Chondrocyte (in vitro differentiated cells): ENCODE measurements at regions not wholly inside any gene's neighbourhood (a gene's known extent, or its start where the extent isn't known, plus 50 kb on each side); places are given as distances from the start of the nearest gene placed in this dataset.

Source experiments
- DNase-seq: peaks from one replicate; pipeline ENCODE4 v3.0.0; 2021; ENCODE audit warnings: mixed read lengths, low spot score
- H3K27ac Mint-ChIP-seq: one replicate; pipeline ENCODE4 v1.8.0; 2021; ENCODE audit warnings: mild to moderate bottlenecking, moderate library complexity, mixed read lengths; ENCODE audit not compliant: unreplicated experiment
- H3K27me3 Mint-ChIP-seq: 2 replicates; pipeline ENCODE4 v1.8.0; 2021; ENCODE audit warnings: low read depth, mixed read lengths
- H3K36me3 Mint-ChIP-seq: 2 replicates; pipeline ENCODE4 v1.8.0; 2021; ENCODE audit warnings: low read depth, mixed read lengths
- H3K4me1 Mint-ChIP-seq: 2 replicates; pipeline ENCODE4 v1.8.0; 2021; ENCODE audit warnings: low read depth, mild to moderate bottlenecking, mixed read lengths
- H3K4me3 Mint-ChIP-seq: one replicate; pipeline ENCODE4 v1.8.0; 2021; ENCODE audit warnings: mild to moderate bottlenecking, moderate library complexity, mixed read lengths; ENCODE audit not compliant: unreplicated experiment
- H3K9me3 Mint-ChIP-seq: 2 replicates; pipeline ENCODE4 v1.8.0; 2021; ENCODE audit warnings: low read depth, mixed read lengths
- TF ChIP-seq, protein P1 (sequence below): fragments of 200-600 bp; sonication (generic); IDR thresholded peaks from 2 replicates; pipeline ENCODE4 v1.5.0; 2021; ENCODE audit warnings: antibody characterized with exemption, mild to moderate bottlenecking, moderate library complexity

DNA sequence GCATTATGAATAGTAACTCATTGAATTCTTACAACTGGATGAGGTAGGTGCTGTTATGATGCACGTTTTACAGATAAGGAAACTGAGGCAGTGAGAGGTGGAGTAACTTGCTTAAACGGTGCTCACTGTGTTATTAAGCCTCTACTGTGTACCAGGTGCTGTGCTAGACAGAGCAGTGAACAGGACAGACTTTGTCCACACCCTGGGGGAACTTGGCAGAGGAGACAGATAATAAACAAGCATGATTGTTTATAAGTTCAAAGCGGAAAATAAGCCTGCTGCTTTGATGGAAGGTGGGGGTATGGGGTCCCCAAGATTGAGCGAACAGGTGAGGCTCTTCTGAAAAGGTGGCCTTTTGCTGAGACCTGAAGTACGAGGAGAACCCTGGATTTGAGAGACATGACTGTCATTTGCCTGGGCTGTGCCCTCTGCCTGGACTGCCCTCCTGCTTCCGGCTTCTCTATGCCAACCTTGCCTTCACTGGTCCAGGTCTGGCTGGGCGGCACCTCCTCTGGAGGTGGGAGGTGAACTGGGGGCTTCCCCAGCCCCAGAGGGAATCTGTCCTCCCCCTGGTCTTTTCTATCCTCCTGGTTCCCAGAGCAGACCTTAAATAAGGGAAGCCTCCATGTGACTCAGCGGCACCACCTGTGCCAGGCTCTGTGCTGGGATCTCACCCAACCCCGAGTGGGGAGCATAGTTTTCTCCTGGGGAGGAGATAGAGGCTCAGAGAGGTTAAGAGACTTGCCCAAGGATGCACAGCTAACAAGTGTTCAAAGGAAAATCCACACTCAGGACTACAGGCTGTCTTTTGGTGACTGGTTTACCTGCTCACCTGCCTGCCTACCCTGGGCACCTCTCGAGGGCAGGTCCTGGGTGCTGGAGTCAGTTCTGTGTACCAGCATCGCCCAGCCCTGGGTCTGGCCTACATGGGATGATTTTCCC is 59.1 kb downstream of the CEBPB start:
- H3K4me1 Mint-ChIP-seq: peaks cover 12% of the 10 kb centered on the region
- H3K27ac Mint-ChIP-seq: no peak overlapping the region
- TF ChIP-seq, protein P1, sequence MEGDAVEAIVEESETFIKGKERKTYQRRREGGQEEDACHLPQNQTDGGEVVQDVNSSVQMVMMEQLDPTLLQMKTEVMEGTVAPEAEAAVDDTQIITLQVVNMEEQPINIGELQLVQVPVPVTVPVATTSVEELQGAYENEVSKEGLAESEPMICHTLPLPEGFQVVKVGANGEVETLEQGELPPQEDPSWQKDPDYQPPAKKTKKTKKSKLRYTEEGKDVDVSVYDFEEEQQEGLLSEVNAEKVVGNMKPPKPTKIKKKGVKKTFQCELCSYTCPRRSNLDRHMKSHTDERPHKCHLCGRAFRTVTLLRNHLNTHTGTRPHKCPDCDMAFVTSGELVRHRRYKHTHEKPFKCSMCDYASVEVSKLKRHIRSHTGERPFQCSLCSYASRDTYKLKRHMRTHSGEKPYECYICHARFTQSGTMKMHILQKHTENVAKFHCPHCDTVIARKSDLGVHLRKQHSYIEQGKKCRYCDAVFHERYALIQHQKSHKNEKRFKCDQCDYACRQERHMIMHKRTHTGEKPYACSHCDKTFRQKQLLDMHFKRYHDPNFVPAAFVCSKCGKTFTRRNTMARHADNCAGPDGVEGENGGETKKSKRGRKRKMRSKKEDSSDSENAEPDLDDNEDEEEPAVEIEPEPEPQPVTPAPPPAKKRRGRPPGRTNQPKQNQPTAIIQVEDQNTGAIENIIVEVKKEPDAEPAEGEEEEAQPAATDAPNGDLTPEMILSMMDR: no peak
- DNase-seq: no peak
- H3K36me3 Mint-ChIP-seq: no peaks in the 10 kb centered on the region
- H3K4me3 Mint-ChIP-seq: no peak overlapping the region
- H3K9me3 Mint-ChIP-seq: no peaks in the 10 kb centered on the region
- H3K27me3 Mint-ChIP-seq: no peaks in the 10 kb centered on the region

DNA sequence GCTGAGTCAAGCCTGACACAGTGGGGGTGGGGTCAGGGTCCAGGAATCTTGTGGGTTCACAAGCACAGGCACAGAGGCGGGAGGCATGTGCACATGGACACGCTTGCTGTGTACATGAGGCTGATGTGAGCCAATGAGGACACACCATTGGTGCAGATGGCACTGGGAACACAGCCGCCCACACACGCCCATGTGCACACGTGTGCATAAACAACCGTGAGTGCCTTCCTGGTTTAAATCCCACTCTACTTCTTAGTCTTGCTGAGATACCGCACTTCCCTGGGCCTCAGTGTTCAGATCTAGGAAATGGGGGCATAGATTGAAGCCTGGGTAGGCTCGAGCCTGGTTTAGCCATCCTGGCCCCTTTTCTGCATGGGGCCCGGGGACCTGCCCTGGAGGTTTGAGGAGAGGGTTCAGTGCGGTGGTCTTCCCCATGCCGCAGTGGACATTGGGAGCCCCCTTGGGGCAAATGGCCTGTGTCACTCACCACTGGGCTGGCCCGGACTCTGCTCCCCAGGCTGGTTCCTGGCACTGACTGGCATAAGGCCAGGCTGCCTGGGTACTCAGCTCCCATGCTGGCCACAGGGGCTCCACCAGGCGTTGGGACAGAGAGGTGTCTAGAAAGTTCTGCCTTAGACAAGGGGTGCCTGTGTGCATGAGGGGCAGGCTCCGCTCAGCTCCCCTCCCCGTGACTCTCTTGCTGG is 60.2 kb downstream of the CEBPB start:
- no peak overlapping the region for H3K4me3 Mint-ChIP-seq
- peaks cover 4% of the 10 kb centered on the region for H3K4me1 Mint-ChIP-seq
- no peak for DNase-seq
- H3K27ac Mint-ChIP-seq: no peak overlapping the region
- TF ChIP-seq, protein P1: no peak
- H3K36me3 Mint-ChIP-seq: no peaks in the 10 kb centered on the region
- no peaks in the 10 kb centered on the region for H3K27me3 Mint-ChIP-seq
- H3K9me3 Mint-ChIP-seq: no peaks in the 10 kb centered on the region

DNA sequence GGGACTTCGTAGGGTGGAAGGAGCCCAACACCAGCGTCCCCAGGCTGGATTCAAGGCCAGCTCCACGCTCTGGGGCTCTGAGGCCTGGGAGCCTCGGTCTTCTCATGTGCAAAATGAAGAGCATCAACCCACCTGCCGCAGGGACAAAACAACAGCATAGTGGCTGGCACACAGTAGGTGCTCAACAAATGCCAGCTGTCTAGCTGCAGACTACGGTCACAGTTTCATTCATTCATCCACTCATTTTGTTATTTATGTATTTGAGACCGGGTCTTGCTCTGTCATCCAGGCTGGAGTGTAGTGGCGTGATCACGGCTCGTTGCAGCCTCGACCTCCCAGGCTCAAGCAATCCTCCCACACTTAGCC is 60.7 kb downstream of the CEBPB start:
- DNase-seq: no peak
- Mint-ChIP-seq H3K36me3 (no peaks in the 10 kb centered on the region), H3K9me3 (no peaks in the 10 kb centered on the region), H3K27ac (no peak overlapping the region), H3K4me3 (no peak overlapping the region), H3K4me1 (peaks cover 4% of the 10 kb centered on the region), H3K27me3 (no peaks in the 10 kb centered on the region)
- TF ChIP-seq, protein P1: no peak

DNA sequence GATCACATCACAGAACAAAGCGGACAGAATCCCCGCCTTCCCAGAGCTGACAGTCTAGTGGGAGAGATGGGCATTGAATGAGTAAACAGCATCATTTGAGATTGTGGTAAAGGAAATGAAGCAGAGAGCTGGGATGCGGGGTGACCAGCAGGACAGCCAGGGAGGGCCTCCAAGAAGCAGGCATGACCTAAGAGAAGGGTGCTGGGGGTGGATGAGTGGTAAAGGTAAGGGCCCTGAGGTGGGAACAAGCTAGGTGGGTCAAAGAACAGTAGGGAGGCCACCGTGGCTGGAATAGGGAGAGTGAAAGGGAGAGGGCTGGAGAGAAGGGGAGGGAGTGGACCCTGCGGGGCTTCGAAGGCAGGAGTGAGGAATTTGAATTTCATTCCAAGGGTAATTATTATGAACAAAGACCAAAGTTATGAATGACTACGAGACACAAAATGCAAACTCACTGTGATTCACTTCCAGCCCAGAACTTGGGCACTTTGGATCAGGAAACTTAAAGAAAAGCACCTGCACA is 61.4 kb downstream of the CEBPB start:
- H3K9me3 Mint-ChIP-seq: no peaks in the 10 kb centered on the region
- no peaks in the 10 kb centered on the region for H3K36me3 Mint-ChIP-seq
- H3K27me3 Mint-ChIP-seq: no peaks in the 10 kb centered on the region
- peaks cover 4% of the 10 kb centered on the region for H3K4me1 Mint-ChIP-seq
- DNase-seq: no peak
- TF ChIP-seq, protein P1: no peak
- no peak overlapping the region for H3K4me3 Mint-ChIP-seq
- peak overlapping the region; percentile 53 for H3K27ac Mint-ChIP-seq

DNA sequence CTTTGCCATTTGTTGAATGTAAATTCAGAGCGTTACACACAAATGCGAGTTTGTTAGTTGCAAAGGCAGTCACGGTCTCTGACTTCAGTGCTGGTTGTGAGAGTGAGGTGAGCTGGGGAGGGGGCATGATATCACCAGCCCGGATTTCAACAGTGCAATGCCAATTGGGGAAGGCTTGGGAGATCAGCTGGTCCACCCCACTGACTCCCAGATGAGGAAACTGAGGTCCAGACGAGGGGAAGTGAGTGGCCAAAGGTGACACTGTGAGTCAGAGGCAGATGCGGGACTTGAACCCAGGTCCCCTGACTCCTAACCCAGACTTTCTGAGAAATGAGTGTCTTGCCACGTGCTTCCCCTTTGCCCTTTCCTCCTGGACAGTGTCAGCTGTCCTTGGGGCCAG is 62.1 kb downstream of the CEBPB start:
- H3K9me3 Mint-ChIP-seq: no peaks in the 10 kb centered on the region
- TF ChIP-seq, protein P1: no peak
- no peak for DNase-seq
- peaks cover 4% of the 10 kb centered on the region for H3K4me1 Mint-ChIP-seq
- no peak overlapping the region for H3K4me3 Mint-ChIP-seq
- H3K27me3 Mint-ChIP-seq: no peaks in the 10 kb centered on the region
- no peak overlapping the region for H3K27ac Mint-ChIP-seq
- H3K36me3 Mint-ChIP-seq: no peaks in the 10 kb centered on the region
